ENCODE measurements at regions not wholly inside any gene's neighbourhood (a gene's known extent, or its start where the extent isn't known, plus 50 kb on each side); places are given as distances from the start of the nearest gene placed in this dataset.

DNA sequence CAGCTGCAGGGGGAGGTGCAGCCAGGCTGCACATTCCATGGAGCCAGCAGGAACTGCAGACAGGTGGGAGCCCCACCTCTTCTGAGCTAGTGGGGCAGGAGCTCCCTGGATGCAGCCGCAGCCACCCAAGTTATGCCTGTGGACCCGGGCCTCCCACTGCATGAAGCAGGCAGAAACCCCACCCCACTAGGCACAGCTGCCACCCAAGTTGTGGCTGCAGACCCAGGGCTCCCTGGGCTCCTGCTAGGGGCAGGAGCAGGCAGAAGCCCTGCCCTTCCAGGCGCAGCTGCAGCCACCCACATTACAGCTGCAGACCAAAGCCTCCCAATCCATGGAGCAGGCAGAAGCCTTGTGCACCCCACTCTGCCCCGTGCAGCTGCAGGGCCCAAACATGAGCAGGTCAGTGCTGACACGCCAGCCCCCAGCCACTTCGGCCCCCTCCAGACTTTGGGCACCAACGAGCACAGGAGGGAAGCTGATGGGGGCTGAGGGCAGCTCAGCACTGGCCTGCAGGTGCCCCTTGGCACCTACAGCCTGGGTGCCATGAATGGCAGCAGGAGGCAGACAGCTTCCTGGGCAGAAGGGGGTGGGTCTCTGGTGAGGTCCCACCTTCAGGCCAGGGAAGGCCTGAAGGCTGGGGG, 106.9 kb downstream of the C9orf50 start:
- TF ChIP-seq GATA3 (IDR thresholded peaks at IDR 0.05; ENCODE audit: low read depth, low read length) (no peak), GATA2 (IDR thresholded peaks at IDR 0.05; ENCODE audit: low read depth, low read length) (no peak)

All from SH-SY5Y (cell line).